GM21576 (cell line): ENCODE measurements at regions not wholly inside any gene's neighbourhood (a gene's known extent, or its start where the extent isn't known, plus 50 kb on each side); places are given as distances from the start of the nearest gene placed in this dataset.
"Not testable (repeated sequence)": the region's sequence is repeated elsewhere in the genome, so short reads cannot be mapped to it uniquely, and the experiment has no call there.

ENCODE experiments used
- ATAC-seq: cut with Tn5 transposase; IDR thresholded peaks from one replicate; pipeline ENCODE4 v1.9.1; 2021; ENCODE audit warnings: mild to moderate bottlenecking, moderate library complexity; ENCODE audit not compliant: unreplicated experiment

GRCh38 chr7:142448857-142449256 lies 191.0 kb upstream of the PRSS58 start:
- not testable (repeated sequence) for ATAC-seq

DNA sequence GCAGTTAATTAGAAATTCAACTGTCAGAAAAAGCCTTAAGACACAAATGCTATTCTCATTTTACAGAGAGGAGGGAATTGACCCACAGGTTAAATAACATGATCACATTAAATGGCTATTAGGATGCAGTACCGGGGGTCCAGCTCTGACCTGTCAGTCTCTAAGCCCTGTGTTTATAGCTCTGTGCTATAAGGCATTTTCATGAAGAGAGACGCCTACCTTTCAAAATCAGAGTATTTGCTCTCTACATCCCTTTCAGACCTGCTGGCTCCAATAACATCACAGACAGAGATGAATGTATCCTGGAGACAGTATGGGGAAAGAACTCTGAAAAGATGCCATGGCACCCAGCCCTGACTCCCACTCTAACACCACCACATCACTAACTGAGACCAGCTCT lies 189.9 kb upstream of the PRSS58 start:
- ATAC-seq, result no peak

DNA sequence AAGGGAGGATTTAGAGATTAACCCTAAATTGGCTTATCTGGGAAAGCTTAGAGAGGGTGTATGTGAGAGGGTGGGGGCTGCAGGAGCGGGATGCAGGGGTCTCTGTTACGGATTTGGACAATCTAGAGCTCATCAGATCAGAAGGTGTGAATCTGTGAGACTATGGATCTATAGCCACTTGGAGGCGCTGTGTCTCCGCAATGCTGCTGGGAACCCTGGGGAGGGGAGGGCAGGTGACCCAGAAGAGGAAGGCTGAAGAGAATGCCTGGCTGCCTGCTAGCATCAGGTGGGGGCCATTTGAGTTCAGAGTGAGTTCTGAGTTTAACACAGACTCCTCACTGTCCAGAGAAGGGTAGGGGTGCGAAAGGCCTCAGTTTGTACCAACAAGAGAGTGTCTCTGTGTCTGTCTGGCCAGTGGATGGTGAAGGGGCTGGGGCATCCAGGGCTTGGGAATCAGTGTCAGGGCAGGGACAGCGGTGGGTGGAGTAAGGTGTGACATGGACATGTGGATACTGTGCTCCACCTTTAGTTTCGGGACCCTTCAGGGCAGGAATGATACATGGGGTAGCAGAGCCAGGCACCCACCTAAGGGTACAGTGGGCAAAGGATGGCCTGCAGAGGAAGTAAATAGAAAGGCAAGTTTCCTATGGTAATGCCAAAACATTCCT lies 187.3 kb upstream of the PRSS58 start:
- ATAC-seq, result no peak

DNA sequence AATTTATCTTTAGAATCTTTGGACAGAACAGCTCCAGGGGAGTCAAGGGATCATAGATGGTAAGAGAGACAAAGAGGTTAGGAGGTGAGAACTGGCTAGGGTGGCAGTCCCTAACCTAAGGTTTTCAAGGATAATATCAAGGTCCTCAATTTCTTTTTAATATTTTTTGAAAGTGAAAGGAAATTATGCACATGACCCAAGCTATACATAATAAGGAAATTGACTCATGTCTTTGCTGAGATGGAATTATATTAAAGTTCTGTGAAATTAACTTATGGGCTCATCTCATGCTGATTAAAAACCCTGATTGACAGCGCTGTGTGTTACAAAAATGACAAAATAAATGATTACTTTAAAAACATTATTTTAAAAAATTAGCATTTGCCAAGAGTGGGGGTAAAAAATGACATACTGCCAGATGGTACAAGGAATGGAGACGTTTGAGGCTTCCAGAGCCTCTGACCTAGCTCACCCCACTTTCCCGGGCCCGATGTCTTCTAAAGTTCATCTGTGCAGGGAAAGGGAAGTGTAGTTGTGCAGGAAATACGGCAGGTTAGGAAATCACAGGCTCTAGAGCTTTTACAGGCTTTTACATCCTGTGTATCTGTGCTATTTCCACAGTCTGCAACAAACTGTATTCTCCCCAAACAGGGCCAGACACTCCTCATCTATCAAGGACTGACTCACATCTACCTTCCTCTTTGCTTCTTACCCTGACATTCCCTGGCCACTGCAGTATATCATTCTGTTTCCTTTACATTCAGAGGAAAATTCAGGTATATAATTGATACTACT lies 185.6 kb upstream of the PRSS58 start:
- no peak for ATAC-seq

DNA sequence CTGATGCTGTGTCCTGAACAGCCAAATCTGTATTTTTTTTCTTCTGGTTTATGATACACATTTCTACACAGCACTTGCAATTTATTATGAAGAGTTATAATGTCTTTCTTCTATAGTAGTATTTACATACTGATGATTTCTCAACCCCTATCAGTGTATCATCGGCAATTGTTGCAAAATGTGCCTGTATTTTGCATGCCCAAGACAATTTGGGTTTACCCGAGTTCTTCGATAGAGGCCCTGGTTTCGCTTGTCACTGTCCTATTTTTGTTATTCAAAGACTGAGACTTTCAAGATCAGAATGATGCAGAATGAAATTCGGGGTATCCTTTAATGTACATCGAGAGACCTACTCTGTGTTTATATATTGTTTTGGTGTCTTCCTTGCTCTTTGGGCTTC lies 184.5 kb upstream of the PRSS58 start:
- no peak for ATAC-seq

GRCh38 chr7:142440906-142441411 lies 183.1 kb upstream of the PRSS58 start:
- no peak for ATAC-seq

DNA sequence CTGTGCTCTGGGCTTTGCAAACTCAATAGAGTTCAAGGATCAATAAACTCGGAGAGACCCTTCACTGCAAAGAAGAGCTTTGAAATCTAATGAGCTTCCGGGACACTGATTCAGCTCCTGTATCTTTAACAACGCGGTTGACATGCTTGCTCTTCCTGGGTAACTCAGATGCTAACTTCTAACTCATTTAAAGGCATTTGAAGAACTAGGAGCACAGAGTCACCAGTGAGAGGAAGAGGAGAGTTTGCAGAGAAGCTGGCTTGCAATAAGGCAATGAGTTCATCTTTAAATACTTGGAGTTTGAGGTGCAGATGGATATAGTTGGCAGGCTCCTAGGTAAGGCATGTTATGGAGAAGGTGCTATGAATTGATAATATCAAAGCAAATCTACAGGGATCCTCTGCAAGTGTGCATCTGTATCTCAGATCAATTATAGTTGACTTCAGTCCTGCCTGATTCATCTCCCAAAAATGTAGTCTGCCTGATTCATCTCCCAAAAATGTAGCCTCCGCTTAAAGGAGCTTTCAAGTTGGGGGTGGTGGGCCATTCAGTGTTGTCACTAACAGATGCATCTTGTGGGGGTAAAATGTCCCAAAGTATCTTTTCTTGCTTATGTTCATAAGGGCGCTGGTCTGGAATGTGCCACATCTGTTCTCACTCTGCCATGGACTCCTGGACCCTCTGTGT lies 182.5 kb upstream of the PRSS58 start:
- ATAC-seq, result no peak

- peak; percentile 70 for ATAC-seq
Measured at GRCh38 chr7:142439739-142440138, 181.9 kb upstream of the PRSS58 start.

GRCh38 chr7:142438923-142439515 lies 181.2 kb upstream of the PRSS58 start:
- ATAC-seq, result no peak

DNA sequence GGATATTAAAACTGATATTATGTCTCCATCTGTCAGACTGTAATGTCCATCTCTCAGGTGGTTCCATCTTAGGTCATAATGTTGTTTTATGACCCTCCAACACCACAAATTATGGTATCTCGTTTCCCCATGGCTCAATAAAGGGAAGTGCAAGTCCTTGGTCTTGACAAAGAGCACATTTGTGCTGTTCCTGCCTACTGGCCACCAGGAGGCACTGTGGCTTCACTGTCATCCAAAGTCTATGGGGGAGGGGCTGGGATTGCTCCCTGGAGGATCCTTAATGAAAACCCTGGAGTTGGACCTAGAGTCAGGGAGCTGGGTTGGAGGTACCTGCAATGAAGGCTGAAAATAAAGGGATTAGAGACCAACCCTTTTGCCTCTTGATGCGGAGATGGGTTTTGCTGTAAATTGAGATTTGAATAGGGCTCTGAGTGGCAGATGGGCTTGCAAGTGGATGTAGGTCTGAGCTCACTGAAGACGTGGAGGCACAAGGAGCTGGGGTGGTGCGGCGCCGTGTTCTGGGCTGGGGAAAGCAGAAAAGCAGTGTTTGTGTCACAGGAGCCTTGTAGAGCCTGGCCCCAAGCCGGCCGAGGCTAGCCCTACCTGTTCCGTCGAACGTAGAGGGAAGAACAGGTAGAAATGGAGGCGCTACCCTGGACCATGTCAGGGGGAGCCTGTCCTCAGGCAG lies 180.5 kb upstream of the PRSS58 start:
- ATAC-seq, result no peak

GRCh38 chr7:142437741-142438140 lies 179.9 kb upstream of the PRSS58 start:
- ATAC-seq, result no peak

- no peak for ATAC-seq
Measured at GRCh38 chr7:142436601-142437000, 178.7 kb upstream of the PRSS58 start.

DNA sequence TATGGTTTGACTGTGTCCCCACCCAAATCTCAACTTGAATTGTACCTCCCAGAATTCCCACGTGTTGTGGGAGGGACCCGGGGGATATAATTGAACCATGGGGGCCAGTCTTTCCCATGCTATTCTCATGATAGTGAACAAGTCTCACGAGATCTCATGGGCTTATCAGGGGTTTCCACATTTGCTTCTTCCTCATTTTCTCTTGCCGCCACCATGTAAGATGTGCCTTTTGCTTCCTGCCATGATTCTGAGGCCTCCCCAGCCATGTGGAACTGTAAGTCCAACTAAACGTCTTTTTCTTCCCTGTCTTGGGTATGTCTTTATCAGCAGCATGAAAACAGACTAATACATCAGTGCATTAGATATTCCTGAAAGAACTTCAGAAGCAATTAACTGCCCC lies 177.7 kb upstream of the PRSS58 start:
- not testable (repeated sequence) for ATAC-seq

- no peak for ATAC-seq
Measured at GRCh38 chr7:142434666-142435167, 176.9 kb upstream of the PRSS58 start.

DNA sequence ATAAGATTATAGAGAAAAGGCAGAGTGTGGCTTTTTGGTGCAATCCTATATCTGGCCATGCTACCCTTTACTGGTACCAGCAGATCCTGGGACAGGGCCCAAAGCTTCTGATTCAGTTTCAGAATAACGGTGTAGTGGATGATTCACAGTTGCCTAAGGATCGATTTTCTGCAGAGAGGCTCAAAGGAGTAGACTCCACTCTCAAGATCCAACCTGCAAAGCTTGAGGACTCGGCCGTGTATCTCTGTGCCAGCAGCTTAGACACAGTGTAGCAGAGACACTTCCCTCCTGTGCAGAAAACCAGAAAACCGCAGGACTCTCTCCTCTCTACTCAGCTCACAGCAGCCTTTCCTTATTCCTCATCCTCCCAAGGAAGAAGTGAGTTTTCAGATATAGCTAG lies 176.3 kb upstream of the PRSS58 start:
- not testable (repeated sequence) for ATAC-seq

- ATAC-seq, result no peak
Measured at GRCh38 chr7:142432377-142432776, 174.5 kb upstream of the PRSS58 start.

- ATAC-seq, result no peak
Measured at GRCh38 chr7:142431491-142431890, 173.6 kb upstream of the PRSS58 start.

DNA sequence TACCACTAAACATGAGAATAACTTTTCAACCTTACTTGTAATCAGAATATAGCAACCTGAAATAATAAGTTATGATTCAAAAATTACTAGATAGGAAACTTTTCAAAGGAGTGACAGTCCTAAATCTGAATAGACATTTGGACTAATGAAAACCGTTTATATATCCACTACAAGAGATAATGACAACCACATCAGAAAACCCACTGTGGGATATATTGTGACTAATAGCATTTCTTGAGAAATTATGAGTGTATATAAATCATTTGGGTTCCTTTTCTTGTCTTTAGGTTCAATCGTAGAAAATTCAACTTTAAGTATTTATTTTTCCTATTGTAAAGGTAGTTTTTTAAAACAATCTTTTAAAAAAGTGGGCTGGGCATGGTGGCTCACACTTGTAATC lies 170.2 kb upstream of the PRSS58 start:
- ATAC-seq, result no peak

DNA sequence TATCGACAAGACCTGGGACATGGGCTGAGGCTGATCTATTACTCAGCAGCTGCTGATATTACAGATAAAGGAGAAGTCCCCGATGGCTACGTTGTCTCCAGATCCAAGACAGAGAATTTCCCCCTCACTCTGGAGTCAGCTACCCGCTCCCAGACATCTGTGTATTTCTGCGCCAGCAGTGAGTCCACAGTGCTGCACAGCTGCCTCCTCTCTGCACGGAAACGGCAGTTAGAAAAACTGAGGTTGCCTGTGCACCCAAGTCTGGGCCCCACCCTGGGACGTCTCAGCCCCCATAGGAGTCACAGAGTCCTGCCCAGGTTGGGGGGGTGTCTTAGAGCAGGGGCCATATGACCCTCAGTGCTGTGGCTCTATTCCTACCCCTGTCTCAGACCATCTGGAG lies 167.4 kb upstream of the PRSS58 start:
- ATAC-seq, result no peak

DNA sequence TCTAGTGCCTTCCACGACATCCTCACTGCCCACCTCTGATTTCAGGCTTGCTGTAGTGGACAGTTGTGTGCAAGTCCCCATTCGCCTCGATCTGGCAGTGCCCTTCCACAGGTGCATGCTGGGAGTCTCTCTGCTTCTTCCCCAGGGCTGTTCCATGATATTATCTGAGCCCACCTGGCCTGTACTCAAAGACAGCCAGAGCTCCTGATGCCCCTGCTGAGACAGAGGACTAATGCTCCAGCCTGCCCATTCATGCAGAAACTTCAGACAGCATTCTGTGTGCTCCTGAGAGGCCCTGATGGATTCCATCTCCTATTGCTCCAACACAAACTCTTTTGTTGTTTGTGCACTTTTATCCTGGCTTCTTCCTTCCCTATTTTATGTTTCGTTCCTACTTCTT lies 164.8 kb upstream of the PRSS58 start:
- no peak for ATAC-seq
